GM06990 (cell line): ENCODE measurements at regions not wholly inside any gene's neighbourhood (a gene's known extent, or its start where the extent isn't known, plus 50 kb on each side); places are given as distances from the start of the nearest gene placed in this dataset.

Experiments used
- DNase-seq: peaks from one replicate; pipeline ENCODE4 v3.0.0-alpha.2; 2011; ENCODE audit not compliant: insufficient read length; ENCODE audit errors: extremely low read depth
- H3K27me3 ChIP-seq: replicated peaks from 2 replicates; pipeline ENCODE4 v1.6.0; 2011; ENCODE audit warnings: low read length; ENCODE audit not compliant: control insufficient read depth, insufficient read depth
- H3K36me3 ChIP-seq: 2 replicates; pipeline ENCODE4 v1.5.1; 2011; ENCODE audit warnings: low read length; ENCODE audit not compliant: control insufficient read depth, insufficient read depth
- H3K4me3 ChIP-seq: replicated peaks from 2 replicates; pipeline ENCODE4 v1.5.1; 2011; ENCODE audit warnings: low read depth, mild to moderate bottlenecking, control low read depth, low read length
- CTCF ChIP-seq: IDR thresholded peaks from 2 replicates; pipeline ENCODE4 v1.5.1; 2011; ENCODE audit warnings: low read length, control low read depth, mild to moderate bottlenecking, inconsistent platforms; ENCODE audit not compliant: insufficient read depth, poor library complexity, severe bottlenecking

GRCh38 chr5:145495196-145495595, 339.9 kb downstream of the PRELID2 start:
- Histone ChIP-seq H3K4me3 (no peak overlapping the region), H3K27me3 (no peaks in the 10 kb centered on the region), H3K36me3 (no peaks in the 10 kb centered on the region)
- no peak for DNase-seq
- TF ChIP-seq CTCF: no peak

DNA sequence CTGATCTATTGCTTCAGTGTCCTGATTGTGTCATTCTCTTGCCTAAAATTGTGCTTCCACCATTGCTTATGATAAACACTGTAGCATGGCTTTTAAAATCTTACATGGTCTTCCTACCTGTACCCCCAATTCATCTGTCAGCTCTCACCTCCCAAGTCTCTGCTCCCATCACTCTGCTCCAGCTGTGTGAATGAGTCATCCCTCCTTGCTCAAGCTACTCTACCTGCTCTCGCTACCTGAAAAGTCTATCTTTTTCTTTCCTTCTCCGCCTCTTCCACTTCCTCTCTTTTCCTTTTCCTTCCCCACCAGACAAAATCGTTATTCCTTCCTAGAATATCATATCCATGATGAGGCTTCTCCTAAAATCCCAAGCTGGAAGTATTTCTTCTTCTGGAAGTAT, 341.7 kb downstream of the PRELID2 start:
- H3K27me3 ChIP-seq: no peaks in the 10 kb centered on the region
- no peaks in the 10 kb centered on the region for H3K36me3 ChIP-seq
- TF ChIP-seq CTCF: no peak
- H3K4me3 ChIP-seq: no peak overlapping the region
- no peak for DNase-seq

GRCh38 chr5:145489516-145489915, 345.6 kb downstream of the PRELID2 start:
- no peak for TF ChIP-seq CTCF
- H3K27me3 ChIP-seq: no peaks in the 10 kb centered on the region
- H3K4me3 ChIP-seq: no peak overlapping the region
- no peak for DNase-seq
- H3K36me3 ChIP-seq: no peaks in the 10 kb centered on the region

DNA sequence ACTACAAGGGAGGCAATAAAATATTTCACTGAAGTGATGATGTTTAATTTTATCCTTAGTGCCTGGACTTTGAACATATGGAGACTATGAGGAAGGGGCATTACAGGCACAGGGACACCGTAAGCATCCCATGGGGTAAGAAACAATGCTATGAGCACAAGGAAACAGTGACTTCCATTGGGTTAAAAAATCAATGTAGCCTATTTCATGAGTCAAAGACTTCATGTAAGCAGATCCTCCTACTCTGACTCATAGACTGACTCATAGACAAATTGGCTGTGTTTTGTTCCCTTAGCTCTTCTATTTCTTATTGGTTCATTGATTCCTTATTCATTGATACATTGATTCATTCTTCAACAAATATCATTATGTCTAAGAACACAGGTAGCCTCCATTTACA, 351.0 kb downstream of the PRELID2 start:
- no peaks in the 10 kb centered on the region for H3K36me3 ChIP-seq
- H3K4me3 ChIP-seq: no peak overlapping the region
- no peaks in the 10 kb centered on the region for H3K27me3 ChIP-seq
- TF ChIP-seq CTCF: no peak
- DNase-seq: no peak

DNA sequence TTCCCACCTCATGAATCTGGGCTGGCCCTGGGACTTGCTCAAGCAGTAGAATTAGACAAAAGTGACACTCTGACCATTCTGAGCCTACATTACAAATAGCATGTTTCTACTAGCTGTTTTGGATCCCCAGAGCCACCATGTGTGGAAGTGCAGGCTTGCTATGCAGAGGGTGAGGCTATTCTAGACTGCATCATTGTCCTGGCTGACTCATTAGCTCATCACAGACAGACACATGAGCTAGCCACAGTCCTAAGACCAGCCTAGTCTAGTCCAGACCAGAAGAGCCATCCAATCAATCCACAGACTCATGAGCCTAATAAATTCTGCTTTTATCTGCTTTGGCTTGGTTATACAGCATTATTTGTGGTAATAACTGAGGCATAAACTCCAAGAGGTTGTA, 351.9 kb downstream of the PRELID2 start:
- TF ChIP-seq CTCF: no peak
- Histone ChIP-seq H3K36me3 (no peaks in the 10 kb centered on the region), H3K4me3 (no peak overlapping the region), H3K27me3 (no peaks in the 10 kb centered on the region)
- DNase-seq: no peak

DNA sequence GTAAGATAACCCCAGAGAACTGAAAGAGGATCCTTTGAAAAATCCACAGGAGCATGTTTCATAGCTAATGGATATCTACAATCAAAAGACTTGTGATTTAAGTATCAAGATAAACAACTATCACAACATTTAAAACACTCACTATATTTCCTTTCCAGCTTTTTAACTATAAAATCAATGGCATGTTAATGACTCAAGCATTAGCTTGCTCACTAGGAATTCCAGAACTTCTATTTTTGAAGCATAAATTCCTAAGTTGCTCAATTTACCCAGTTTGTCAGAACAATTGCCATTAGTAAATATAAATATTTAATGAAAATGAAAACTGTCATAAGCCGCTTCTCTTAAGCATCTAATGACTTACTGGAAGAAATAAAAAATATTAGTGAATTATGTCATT, 355.3 kb downstream of the PRELID2 start:
- no peak overlapping the region for H3K4me3 ChIP-seq
- no peak for TF ChIP-seq CTCF
- no peaks in the 10 kb centered on the region for H3K27me3 ChIP-seq
- no peak for DNase-seq
- no peaks in the 10 kb centered on the region for H3K36me3 ChIP-seq
